A172 (cell line): ENCODE measurements at regions not wholly inside any gene's neighbourhood (a gene's known extent, or its start where the extent isn't known, plus 50 kb on each side); places are given as distances from the start of the nearest gene placed in this dataset.
"Not testable (repeated sequence)": the region's sequence is repeated elsewhere in the genome, so short reads cannot be mapped to it uniquely, and the experiment has no call there.

Source experiments
- DNase-seq: peaks from one replicate; pipeline ENCODE4 v3.0.0-alpha.2; 2015; ENCODE audit warnings: low spot score

GRCh38 chr1:228941666-228942065 is 206.4 kb downstream of the RHOU start:
- DNase-seq: no peak

GRCh38 chr1:228943436-228943835 is 208.2 kb downstream of the RHOU start:
- no peak for DNase-seq

- DNase-seq: no peak
Observed at GRCh38 chr1:228944296-228944695, 209.0 kb downstream of the RHOU start.

GRCh38 chr1:228944935-228945371 is 209.7 kb downstream of the RHOU start:
- no peak for DNase-seq

- no peak for DNase-seq
Observed at GRCh38 chr1:228945885-228946284, 210.6 kb downstream of the RHOU start.

GRCh38 chr1:228949617-228950016 is 214.3 kb downstream of the RHOU start:
- DNase-seq: not testable (repeated sequence)

GRCh38 chr1:228953207-228953606 is 217.9 kb downstream of the RHOU start:
- no peak for DNase-seq

GRCh38 chr1:228953808-228954207 is 218.5 kb downstream of the RHOU start:
- DNase-seq: not testable (repeated sequence)

- peak; percentile 76 for DNase-seq
Observed at GRCh38 chr1:228955691-228956090, 220.4 kb downstream of the RHOU start.

GRCh38 chr1:228956864-228957263 is 221.6 kb downstream of the RHOU start:
- peak; percentile 21 for DNase-seq

- no peak for DNase-seq
Observed at GRCh38 chr1:228957535-228957934, 222.3 kb downstream of the RHOU start.

GRCh38 chr1:228958121-228958520 is 222.8 kb downstream of the RHOU start:
- no peak for DNase-seq

GRCh38 chr1:228958741-228959140 is 223.5 kb downstream of the RHOU start:
- no peak for DNase-seq

- DNase-seq: no peak
Observed at GRCh38 chr1:228960705-228961104, 225.4 kb downstream of the RHOU start.

- no peak for DNase-seq
Observed at GRCh38 chr1:228961511-228961910, 226.2 kb downstream of the RHOU start.

- no peak for DNase-seq
Observed at GRCh38 chr1:228963795-228964177, 228.5 kb downstream of the RHOU start.

- peak; percentile 92 for DNase-seq
Observed at GRCh38 chr1:228964178-228965089, 229.2 kb downstream of the RHOU start.

GRCh38 chr1:228968891-228969606 is 233.8 kb downstream of the RHOU start:
- no peak for DNase-seq

- no peak for DNase-seq
Observed at GRCh38 chr1:228969953-228970800, 234.9 kb downstream of the RHOU start.

- DNase-seq: no peak
Observed at GRCh38 chr1:228972576-228972975, 237.3 kb downstream of the RHOU start.

GRCh38 chr1:228974273-228974672 is 239.0 kb downstream of the RHOU start:
- no peak for DNase-seq
